Activated T-cell treated with anti-CD3 and anti-CD28 coated beads, Interleukin-2, amount 50 U/mL, for 4 hours (primary cell): ENCODE measurements at regions not wholly inside any gene's neighbourhood (a gene's known extent, or its start where the extent isn't known, plus 50 kb on each side); places are given as distances from the start of the nearest gene placed in this dataset.
"Not testable (repeated sequence)": the region's sequence is repeated elsewhere in the genome, so short reads cannot be mapped to it uniquely, and the experiment has no call there.

ENCODE experiments used
- ATAC-seq, 2 donors: fragments of 200-7000 bp; cut with Tn5 transposase; one replicate each; pipeline ENCODE4 v1.10.0; 2021
- DNase-seq: peaks from one replicate; pipeline ENCODE4 v3.0.0-alpha.2; 2020
- H3K27me3 Mint-ChIP-seq: one replicate; pipeline ENCODE4 v1.8.0; 2021; ENCODE audit warnings: low read depth, mixed read lengths
- H3K36me3 Mint-ChIP-seq: one replicate; pipeline ENCODE4 v1.8.0; 2022; ENCODE audit warnings: mixed read lengths; ENCODE audit not compliant: insufficient read depth
- H3K4me1 Mint-ChIP-seq: one replicate; pipeline ENCODE4 v1.8.0; 2021; ENCODE audit warnings: low read depth, mixed read lengths
- H3K4me3 Mint-ChIP-seq: one replicate; pipeline ENCODE4 v1.8.0; 2021; ENCODE audit warnings: mild to moderate bottlenecking, moderate library complexity, mixed read lengths
- H3K9me3 Mint-ChIP-seq: one replicate; pipeline ENCODE4 v1.8.0; 2021; ENCODE audit warnings: mixed read lengths

DNA sequence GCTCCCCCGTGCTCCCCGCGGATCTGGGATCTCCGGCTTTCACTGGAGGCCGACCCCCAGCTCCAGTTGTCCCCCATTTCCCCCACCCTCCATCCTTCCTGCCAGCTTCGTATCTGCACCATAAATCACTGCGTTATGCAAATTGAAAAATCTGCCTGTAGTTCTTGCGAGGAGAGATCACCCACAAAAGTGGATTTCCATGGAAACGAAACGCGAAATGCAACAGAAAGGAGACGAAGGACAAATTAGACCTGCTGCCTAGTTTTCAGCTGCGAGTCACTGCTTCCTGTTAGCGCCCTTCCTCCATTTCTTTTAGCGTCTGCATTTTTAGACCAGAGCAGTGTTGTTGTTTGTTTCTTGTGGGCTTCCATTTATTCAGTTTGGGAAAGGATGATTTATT lies 127.1 kb upstream of the ATP10A start:
- ATAC-seq: no peak
- H3K27me3 Mint-ChIP-seq: peaks cover 9% of the 10 kb centered on the region
- no peaks in the 10 kb centered on the region for H3K4me1 Mint-ChIP-seq

GRCh38 chr15:25989327-25989726 lies 126.2 kb upstream of the ATP10A start:
- Mint-ChIP-seq H3K27me3 (peaks cover 9% of the 10 kb centered on the region), H3K36me3 (no peaks in the 10 kb centered on the region), H3K9me3 (no peaks in the 10 kb centered on the region), H3K4me3 (no peak overlapping the region), H3K4me1 (no peaks in the 10 kb centered on the region)
- DNase-seq (no peak), ATAC-seq (no peak)

More for the DNA sequence above, 127.1 kb upstream of the ATP10A start:
- Mint-ChIP-seq H3K36me3 (no peaks in the 10 kb centered on the region), H3K4me3 (no peak overlapping the region), H3K9me3 (no peaks in the 10 kb centered on the region)
- DNase-seq: no peak

DNA sequence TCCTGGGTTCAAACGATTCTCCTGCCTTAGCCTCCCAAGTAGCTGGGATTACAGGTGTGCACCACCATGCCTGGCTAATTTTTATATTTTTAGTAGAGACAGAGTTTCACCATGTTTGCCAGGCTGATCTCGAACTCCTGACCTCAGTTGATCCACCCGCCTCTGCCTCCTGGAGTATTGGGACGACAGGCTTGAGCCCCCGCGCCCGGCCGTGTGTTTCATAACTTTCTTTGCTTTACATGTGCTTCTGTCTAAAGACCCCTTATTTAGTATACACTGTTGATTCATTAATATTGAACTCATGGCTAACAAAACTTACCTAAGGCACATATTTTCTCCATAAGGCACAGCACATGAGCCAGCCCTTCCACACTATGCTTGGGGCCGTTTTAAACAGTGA lies 125.6 kb upstream of the ATP10A start:
- not testable (repeated sequence) for H3K9me3 Mint-ChIP-seq, H3K4me1 Mint-ChIP-seq, H3K36me3 Mint-ChIP-seq, H3K27me3 Mint-ChIP-seq, DNase-seq, H3K4me3 Mint-ChIP-seq, ATAC-seq

- ATAC-seq (no peak), DNase-seq (no peak)
- Mint-ChIP-seq H3K36me3 (no peaks in the 10 kb centered on the region), H3K4me1 (no peaks in the 10 kb centered on the region), H3K4me3 (no peak overlapping the region), H3K9me3 (no peaks in the 10 kb centered on the region), H3K27me3 (peaks cover 10% of the 10 kb centered on the region)
Measured at GRCh38 chr15:25987638-25988037, 124.5 kb upstream of the ATP10A start.

DNA sequence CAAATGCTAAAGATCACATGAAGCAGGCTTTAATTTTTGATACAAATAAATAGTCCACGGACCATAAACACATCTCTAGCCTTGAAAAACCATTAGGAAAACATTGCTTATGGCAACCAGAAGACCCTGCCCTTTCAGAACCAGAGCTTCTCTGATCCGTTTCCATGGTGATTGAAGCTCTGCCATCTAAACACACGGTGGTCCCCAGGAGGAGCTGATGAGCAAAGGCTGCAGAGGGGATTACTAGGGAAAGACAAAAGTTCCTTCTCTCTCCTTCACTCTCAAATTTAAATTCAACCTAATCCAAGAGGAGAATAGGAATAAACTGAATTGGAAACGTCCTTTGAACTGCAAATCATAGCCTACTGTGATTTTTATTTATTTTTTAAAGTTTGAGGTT lies 122.0 kb upstream of the ATP10A start:
- H3K36me3 Mint-ChIP-seq: no peaks in the 10 kb centered on the region
- no peak overlapping the region for H3K4me3 Mint-ChIP-seq
- H3K9me3 Mint-ChIP-seq: no peaks in the 10 kb centered on the region
- DNase-seq: no peak
- no peaks in the 10 kb centered on the region for H3K4me1 Mint-ChIP-seq
- ATAC-seq: no peak
- H3K27me3 Mint-ChIP-seq: peaks cover 7% of the 10 kb centered on the region

DNA sequence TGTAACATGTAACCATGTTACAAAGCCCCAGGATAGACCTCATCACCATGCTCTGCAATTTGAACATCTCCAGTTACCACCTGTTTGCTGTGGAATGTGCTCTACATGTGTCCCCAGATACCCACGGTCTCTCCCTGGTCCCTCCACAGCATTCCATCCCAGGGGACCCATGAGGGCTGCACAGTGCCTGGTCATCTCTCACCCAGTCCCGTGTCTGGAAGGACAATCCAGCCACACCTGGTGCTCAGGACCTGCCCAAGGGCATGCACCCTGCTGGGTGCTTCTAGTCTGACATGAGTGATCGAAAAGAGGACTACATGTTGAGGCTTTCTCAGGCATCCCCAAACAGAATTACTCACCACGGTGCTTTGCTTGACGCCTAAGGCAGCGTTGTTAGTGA lies 119.6 kb upstream of the ATP10A start:
- no peak overlapping the region for H3K4me3 Mint-ChIP-seq
- DNase-seq (no peak), ATAC-seq (no peak)
- H3K9me3 Mint-ChIP-seq: no peaks in the 10 kb centered on the region
- H3K36me3 Mint-ChIP-seq: no peaks in the 10 kb centered on the region
- H3K27me3 Mint-ChIP-seq: peaks cover 7% of the 10 kb centered on the region
- no peaks in the 10 kb centered on the region for H3K4me1 Mint-ChIP-seq

DNA sequence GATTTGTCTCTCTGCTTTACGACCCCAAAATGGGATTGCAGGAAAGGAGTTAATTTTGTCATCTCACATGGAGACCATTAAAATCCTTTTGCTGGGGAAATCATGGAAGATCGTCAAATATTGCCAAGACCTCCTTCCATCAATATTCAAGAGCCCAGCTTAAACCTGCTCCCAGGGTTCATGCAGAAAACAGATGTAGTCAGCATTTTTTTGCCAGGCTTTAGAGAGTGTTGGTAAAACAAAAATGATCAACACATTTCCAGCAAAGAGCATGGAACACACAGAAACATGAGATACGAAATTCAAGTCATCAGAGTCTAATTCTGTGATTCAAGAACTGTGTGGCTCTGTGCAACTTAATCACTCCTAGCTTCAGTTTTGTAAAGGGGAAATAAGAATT lies 118.0 kb upstream of the ATP10A start:
- H3K36me3 Mint-ChIP-seq: no peaks in the 10 kb centered on the region
- no peaks in the 10 kb centered on the region for H3K9me3 Mint-ChIP-seq
- ATAC-seq: no peak
- H3K4me3 Mint-ChIP-seq: no peak overlapping the region
- no peaks in the 10 kb centered on the region for H3K4me1 Mint-ChIP-seq
- peaks cover 5% of the 10 kb centered on the region for H3K27me3 Mint-ChIP-seq
- DNase-seq: no peak

DNA sequence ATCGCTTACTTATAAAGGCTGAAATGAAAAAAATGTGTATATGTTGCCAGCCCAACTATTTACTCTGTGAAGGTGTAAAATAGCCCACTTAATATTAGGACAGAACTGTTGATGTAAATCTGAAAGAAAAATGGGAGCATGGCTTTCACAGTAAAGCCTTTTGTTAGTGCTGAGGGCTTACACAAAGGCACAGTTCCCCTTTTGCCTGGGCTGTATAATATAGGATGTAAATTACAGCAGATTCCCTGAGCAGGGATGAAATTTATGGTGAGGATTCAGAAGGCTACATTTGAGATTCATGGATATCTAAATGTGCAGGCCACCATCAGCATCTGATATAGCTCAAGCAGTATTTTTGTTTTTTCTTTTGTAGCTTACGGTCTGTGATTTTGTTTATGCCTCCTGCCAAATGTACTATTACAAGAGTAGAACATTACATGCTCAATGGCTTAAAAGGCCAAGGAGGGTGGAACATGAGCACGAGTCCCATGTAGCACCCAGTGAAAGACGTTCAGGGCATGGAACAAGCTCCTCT lies 109.1 kb upstream of the ATP10A start:
- ATAC-seq (no peak), DNase-seq (no peak)
- Mint-ChIP-seq H3K27me3 (peaks cover 2% of the 10 kb centered on the region), H3K4me1 (no peaks in the 10 kb centered on the region), H3K9me3 (no peaks in the 10 kb centered on the region), H3K4me3 (no peak overlapping the region), H3K36me3 (no peaks in the 10 kb centered on the region)

GRCh38 chr15:25971053-25971452 lies 107.9 kb upstream of the ATP10A start:
- no peak for ATAC-seq
- no peak for DNase-seq
- Mint-ChIP-seq H3K9me3 (no peaks in the 10 kb centered on the region), H3K4me1 (no peaks in the 10 kb centered on the region), H3K27me3 (peaks cover 2% of the 10 kb centered on the region), H3K4me3 (no peak overlapping the region), H3K36me3 (no peaks in the 10 kb centered on the region)

GRCh38 chr15:25969886-25970285 lies 106.8 kb upstream of the ATP10A start:
- no peak for ATAC-seq
- Mint-ChIP-seq H3K36me3 (no peaks in the 10 kb centered on the region), H3K9me3 (no peaks in the 10 kb centered on the region), H3K27me3 (peaks cover 2% of the 10 kb centered on the region), H3K4me3 (no peak overlapping the region), H3K4me1 (no peaks in the 10 kb centered on the region)
- no peak for DNase-seq

- H3K27me3 Mint-ChIP-seq: no peaks in the 10 kb centered on the region
- H3K36me3 Mint-ChIP-seq: no peaks in the 10 kb centered on the region
- no peak for ATAC-seq
- DNase-seq: no peak
- no peaks in the 10 kb centered on the region for H3K9me3 Mint-ChIP-seq
- H3K4me3 Mint-ChIP-seq: no peak overlapping the region
- no peaks in the 10 kb centered on the region for H3K4me1 Mint-ChIP-seq
Measured at GRCh38 chr15:25967116-25967515, 104.0 kb upstream of the ATP10A start.

DNA sequence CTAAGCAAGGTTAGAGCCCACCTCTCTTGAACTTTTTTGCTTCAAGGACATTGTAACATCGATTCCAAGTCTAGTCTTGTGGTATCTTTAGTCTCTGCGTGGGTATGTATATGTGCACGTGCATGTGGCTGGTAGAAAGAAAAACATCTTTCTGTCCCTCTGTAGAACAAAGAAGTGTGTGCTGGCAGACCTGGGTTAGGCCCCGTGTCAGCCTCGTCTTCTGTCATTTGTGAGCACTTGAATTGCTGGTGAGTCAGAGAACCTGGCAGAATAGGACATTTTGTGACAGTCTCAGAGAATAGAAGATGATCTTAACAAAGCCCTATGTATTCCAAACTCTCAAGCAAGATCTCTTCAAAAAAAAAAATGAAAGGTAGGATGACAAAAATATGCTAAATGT lies 102.2 kb upstream of the ATP10A start:
- Mint-ChIP-seq H3K4me3 (no peak overlapping the region), H3K9me3 (no peaks in the 10 kb centered on the region), H3K27me3 (peaks cover 3% of the 10 kb centered on the region), H3K4me1 (no peaks in the 10 kb centered on the region), H3K36me3 (no peaks in the 10 kb centered on the region)
- DNase-seq (no peak), ATAC-seq (no peak)

DNA sequence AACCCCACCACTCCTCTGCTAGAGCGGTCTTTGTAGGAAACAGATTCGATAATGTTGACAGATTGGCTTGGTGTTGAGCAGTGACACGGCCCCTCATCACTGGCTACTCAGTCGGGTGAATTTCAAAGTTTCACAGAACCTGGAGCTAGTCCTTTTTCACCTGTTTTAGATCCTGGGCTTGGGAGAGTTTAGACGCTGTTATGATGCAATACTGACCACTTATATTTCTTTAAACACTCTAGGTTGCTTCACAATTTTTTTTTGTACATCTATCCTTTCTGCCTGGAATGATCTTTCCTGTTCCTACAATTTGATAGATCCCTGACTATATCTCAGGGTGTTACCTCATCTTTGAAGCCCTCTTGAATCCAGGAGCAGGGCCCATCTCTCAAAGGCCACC lies 97.1 kb upstream of the ATP10A start:
- Mint-ChIP-seq H3K4me3 (no peak overlapping the region), H3K36me3 (no peaks in the 10 kb centered on the region), H3K4me1 (no peaks in the 10 kb centered on the region), H3K9me3 (no peaks in the 10 kb centered on the region), H3K27me3 (peaks cover 10% of the 10 kb centered on the region)
- DNase-seq (no peak), ATAC-seq (no peak)

GRCh38 chr15:25959100-25959499 lies 96.0 kb upstream of the ATP10A start:
- H3K9me3 Mint-ChIP-seq: no peaks in the 10 kb centered on the region
- peaks cover 10% of the 10 kb centered on the region for H3K27me3 Mint-ChIP-seq
- H3K4me3 Mint-ChIP-seq: no peak overlapping the region
- H3K36me3 Mint-ChIP-seq: no peaks in the 10 kb centered on the region
- H3K4me1 Mint-ChIP-seq: no peaks in the 10 kb centered on the region
- no peak for ATAC-seq
- no peak for DNase-seq

DNA sequence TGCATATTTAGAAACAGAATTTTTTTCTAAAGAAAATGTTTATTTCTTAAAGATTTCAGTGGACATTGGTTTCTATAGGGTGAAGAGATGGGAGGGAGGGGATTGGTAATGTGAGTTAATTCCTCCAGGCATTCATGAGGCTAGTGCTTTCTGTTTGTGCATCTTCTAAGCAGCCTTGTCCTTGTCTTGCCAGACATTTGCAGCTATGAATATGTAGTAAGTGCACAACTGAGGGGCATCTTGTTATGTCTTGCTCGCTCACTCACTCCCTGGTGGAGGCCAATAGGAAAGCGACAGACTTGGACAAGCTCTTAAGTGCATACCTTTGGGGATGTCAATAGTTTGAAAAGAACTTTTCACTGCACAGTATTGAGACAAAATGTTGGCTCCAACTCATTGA lies 92.5 kb upstream of the ATP10A start:
- Mint-ChIP-seq H3K27me3 (peaks cover 7% of the 10 kb centered on the region), H3K4me3 (no peak overlapping the region), H3K4me1 (no peaks in the 10 kb centered on the region), H3K36me3 (peaks cover 5% of the 10 kb centered on the region), H3K9me3 (peaks cover 9% of the 10 kb centered on the region)
- DNase-seq (no peak), ATAC-seq (no peak)

- peaks cover 4% of the 10 kb centered on the region for H3K27me3 Mint-ChIP-seq
- no peaks in the 10 kb centered on the region for H3K4me1 Mint-ChIP-seq
- H3K9me3 Mint-ChIP-seq: peaks cover 9% of the 10 kb centered on the region
- no peak for DNase-seq
- peaks cover 5% of the 10 kb centered on the region for H3K36me3 Mint-ChIP-seq
- ATAC-seq: no peak
- H3K4me3 Mint-ChIP-seq: no peak overlapping the region
Measured at GRCh38 chr15:25954398-25954797, 91.3 kb upstream of the ATP10A start.
